Activated T-helper 17 cell treated with anti-CD3 and anti-CD28 coated beads, Interleukin-2, amount 50 U/mL, for 72 hours (primary cell): ENCODE measurements at regions not wholly inside any gene's neighbourhood (a gene's known extent, or its start where the extent isn't known, plus 50 kb on each side); places are given as distances from the start of the nearest gene placed in this dataset.

Source experiments
- ATAC-seq: fragments of 150-1000 bp; cut with Tn5 transposase; replicated peaks from 2 replicates; pipeline ENCODE4 v1.10.0; 2021; ENCODE audit warnings: mild to moderate bottlenecking, moderate library complexity
- H3K27ac Mint-ChIP-seq: one replicate; pipeline ENCODE4 v1.8.0; 2022; ENCODE audit warnings: mixed read lengths
- H3K27me3 Mint-ChIP-seq: one replicate; pipeline ENCODE4 v1.8.0; 2022; ENCODE audit warnings: mixed read lengths
- H3K36me3 Mint-ChIP-seq: one replicate; pipeline ENCODE4 v1.8.0; 2022; ENCODE audit warnings: low read depth, mild to moderate bottlenecking, mixed read lengths
- H3K4me1 Mint-ChIP-seq: one replicate; pipeline ENCODE4 v1.8.0; 2022; ENCODE audit warnings: mixed read lengths
- H3K4me3 Mint-ChIP-seq: one replicate; pipeline ENCODE4 v1.8.0; 2022; ENCODE audit warnings: mild to moderate bottlenecking, mixed read lengths
- H3K9me3 Mint-ChIP-seq: one replicate; pipeline ENCODE4 v1.8.0; 2022; ENCODE audit warnings: mixed read lengths

DNA sequence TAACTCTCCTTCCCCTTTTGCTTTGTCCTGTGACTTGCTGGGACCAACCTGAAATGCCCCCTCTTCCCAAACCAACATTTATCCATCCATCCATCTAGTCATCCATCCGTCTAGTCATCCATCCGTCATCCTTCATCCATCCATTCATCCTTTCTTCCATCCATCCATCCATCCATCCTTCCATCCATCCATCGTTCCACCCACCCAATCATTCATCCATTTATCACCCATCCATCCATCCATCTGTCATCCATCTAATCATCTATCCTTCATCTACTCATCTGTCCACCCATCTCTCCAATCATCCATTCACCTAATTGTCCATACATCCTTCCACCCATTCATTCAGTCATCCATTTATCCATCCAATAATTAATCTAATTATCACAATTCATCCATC, 92.7 kb downstream of the EDN3 start:
- no peak overlapping the region for H3K27ac Mint-ChIP-seq
- no peaks in the 10 kb centered on the region for H3K4me1 Mint-ChIP-seq
- H3K4me3 Mint-ChIP-seq = no peak overlapping the region
- no peaks in the 10 kb centered on the region for H3K36me3 Mint-ChIP-seq
- no peaks in the 10 kb centered on the region for H3K9me3 Mint-ChIP-seq
- H3K27me3 Mint-ChIP-seq = peaks cover 6% of the 10 kb centered on the region
- ATAC-seq = no peak

- Mint-ChIP-seq H3K27me3 (peaks cover 6% of the 10 kb centered on the region), H3K4me3 (no peak overlapping the region), H3K4me1 (no peaks in the 10 kb centered on the region), H3K9me3 (no peaks in the 10 kb centered on the region), H3K36me3 (no peaks in the 10 kb centered on the region), H3K27ac (no peak overlapping the region)
- ATAC-seq = no peak
These were observed 95.3 kb downstream of the EDN3 start for GRCh38 chr20:59395729-59396128.

DNA sequence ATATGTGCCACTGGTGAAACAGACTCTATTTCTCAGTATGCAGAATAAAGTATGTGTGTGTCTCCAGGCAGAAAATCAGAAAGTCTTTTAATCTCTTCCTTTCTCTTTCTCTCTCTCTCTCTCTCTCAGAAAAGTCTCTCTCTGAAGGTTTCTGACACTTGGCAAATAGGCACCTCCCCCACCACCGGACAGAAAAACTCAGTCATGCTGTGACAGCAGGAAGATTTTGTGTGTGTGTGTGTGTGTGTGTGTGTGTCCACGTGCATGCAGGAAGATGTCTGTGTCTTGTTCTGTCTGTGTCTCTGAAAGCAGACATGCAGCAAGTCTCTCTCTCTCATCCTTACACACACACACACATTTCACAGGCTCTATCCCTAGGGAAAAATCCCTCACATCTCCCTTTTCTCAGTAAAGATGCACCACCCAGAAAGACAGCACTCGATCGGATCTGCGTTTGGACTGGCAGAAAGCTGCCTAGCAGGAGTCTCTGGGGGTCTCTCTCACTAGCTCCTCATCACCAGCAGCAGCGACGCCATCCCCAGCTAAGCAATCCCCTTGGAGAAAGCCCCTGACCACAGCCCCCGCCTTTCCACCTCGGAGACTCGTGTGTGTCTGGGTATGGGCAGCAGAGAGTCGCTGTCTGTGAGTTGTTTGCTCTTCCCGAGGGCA, 98.3 kb downstream of the EDN3 start:
- Mint-ChIP-seq H3K4me3 (no peak overlapping the region), H3K27ac (no peak overlapping the region), H3K4me1 (no peaks in the 10 kb centered on the region), H3K36me3 (no peaks in the 10 kb centered on the region), H3K9me3 (no peaks in the 10 kb centered on the region), H3K27me3 (no peaks in the 10 kb centered on the region)
- no peak for ATAC-seq

- H3K4me3 Mint-ChIP-seq = no peak overlapping the region
- no peaks in the 10 kb centered on the region for H3K9me3 Mint-ChIP-seq
- no peaks in the 10 kb centered on the region for H3K36me3 Mint-ChIP-seq
- ATAC-seq = no peak
- H3K4me1 Mint-ChIP-seq = no peaks in the 10 kb centered on the region
- no peak overlapping the region for H3K27ac Mint-ChIP-seq
- no peaks in the 10 kb centered on the region for H3K27me3 Mint-ChIP-seq
These were observed 99.2 kb downstream of the EDN3 start for GRCh38 chr20:59399426-59400099.

GRCh38 chr20:59400708-59401107, 100.3 kb downstream of the EDN3 start:
- peak; percentile 77 for ATAC-seq
- no peak overlapping the region for H3K4me3 Mint-ChIP-seq
- H3K36me3 Mint-ChIP-seq = no peaks in the 10 kb centered on the region
- H3K27me3 Mint-ChIP-seq = peaks cover 5% of the 10 kb centered on the region
- no peak overlapping the region for H3K27ac Mint-ChIP-seq
- no peaks in the 10 kb centered on the region for H3K9me3 Mint-ChIP-seq
- no peaks in the 10 kb centered on the region for H3K4me1 Mint-ChIP-seq

DNA sequence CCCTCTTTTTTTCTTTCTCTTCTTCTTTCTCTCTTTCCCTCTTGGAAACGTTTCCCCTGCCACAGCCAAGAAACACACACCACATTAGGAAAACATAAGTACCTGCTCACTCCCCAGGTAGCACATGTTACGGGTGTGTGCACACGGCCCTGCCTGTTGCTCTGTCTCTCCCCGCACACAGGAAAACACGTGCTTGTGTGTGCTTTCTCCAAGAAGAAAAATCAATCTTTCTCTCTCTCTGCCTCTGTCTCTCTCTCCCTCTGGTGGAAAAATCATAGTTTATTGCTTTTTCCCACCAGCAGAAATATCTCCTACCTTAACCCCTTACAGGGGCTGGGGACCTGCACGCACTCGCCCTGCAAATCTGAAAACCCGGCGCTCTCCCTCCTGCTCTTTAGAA, 102.3 kb downstream of the EDN3 start:
- no peak overlapping the region for H3K4me3 Mint-ChIP-seq
- no peaks in the 10 kb centered on the region for H3K36me3 Mint-ChIP-seq
- no peaks in the 10 kb centered on the region for H3K4me1 Mint-ChIP-seq
- ATAC-seq = no peak
- H3K27me3 Mint-ChIP-seq = peaks cover 5% of the 10 kb centered on the region
- no peaks in the 10 kb centered on the region for H3K9me3 Mint-ChIP-seq
- no peak overlapping the region for H3K27ac Mint-ChIP-seq

- Mint-ChIP-seq H3K4me3 (no peak overlapping the region), H3K36me3 (no peaks in the 10 kb centered on the region)
These were observed 103.0 kb downstream of the EDN3 start for GRCh38 chr20:59403261-59403961.

GRCh38 chr20:59403962-59404314, 103.5 kb downstream of the EDN3 start:
- no peak overlapping the region for H3K27ac Mint-ChIP-seq
- no peaks in the 10 kb centered on the region for H3K36me3 Mint-ChIP-seq
- H3K4me1 Mint-ChIP-seq = no peaks in the 10 kb centered on the region
- ATAC-seq = no peak
- no peaks in the 10 kb centered on the region for H3K9me3 Mint-ChIP-seq
- no peak overlapping the region for H3K4me3 Mint-ChIP-seq
- peaks cover 5% of the 10 kb centered on the region for H3K27me3 Mint-ChIP-seq

More at GRCh38 chr20:59403261-59403961, 103.0 kb downstream of the EDN3 start:
- H3K4me1 Mint-ChIP-seq = no peaks in the 10 kb centered on the region
- no peak overlapping the region for H3K27ac Mint-ChIP-seq
- no peaks in the 10 kb centered on the region for H3K9me3 Mint-ChIP-seq
- ATAC-seq = peak; percentile 77
- peaks cover 5% of the 10 kb centered on the region for H3K27me3 Mint-ChIP-seq

DNA sequence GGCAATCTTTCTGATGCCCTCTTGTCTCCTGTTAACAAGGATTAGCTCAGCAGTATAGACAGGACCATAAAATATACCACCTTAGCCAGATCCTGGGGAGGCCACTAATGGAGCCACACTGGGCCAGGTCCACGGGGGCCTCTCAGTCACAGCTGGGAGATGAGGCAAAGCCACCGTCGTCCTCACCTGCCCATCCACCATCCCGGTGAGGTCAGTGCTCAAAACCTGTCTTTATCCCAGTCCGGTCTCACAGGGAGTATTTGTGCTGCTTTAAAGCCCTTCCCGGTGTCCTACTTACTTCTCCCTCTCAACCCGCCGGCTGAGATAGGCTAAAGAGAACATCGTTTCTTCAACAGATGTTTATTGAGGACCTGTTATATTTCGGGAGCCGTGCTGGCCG, 104.3 kb downstream of the EDN3 start:
- Mint-ChIP-seq H3K36me3 (no peaks in the 10 kb centered on the region), H3K27me3 (peaks cover 5% of the 10 kb centered on the region), H3K4me3 (no peak overlapping the region), H3K27ac (no peak overlapping the region), H3K9me3 (no peaks in the 10 kb centered on the region), H3K4me1 (no peaks in the 10 kb centered on the region)
- no peak for ATAC-seq

DNA sequence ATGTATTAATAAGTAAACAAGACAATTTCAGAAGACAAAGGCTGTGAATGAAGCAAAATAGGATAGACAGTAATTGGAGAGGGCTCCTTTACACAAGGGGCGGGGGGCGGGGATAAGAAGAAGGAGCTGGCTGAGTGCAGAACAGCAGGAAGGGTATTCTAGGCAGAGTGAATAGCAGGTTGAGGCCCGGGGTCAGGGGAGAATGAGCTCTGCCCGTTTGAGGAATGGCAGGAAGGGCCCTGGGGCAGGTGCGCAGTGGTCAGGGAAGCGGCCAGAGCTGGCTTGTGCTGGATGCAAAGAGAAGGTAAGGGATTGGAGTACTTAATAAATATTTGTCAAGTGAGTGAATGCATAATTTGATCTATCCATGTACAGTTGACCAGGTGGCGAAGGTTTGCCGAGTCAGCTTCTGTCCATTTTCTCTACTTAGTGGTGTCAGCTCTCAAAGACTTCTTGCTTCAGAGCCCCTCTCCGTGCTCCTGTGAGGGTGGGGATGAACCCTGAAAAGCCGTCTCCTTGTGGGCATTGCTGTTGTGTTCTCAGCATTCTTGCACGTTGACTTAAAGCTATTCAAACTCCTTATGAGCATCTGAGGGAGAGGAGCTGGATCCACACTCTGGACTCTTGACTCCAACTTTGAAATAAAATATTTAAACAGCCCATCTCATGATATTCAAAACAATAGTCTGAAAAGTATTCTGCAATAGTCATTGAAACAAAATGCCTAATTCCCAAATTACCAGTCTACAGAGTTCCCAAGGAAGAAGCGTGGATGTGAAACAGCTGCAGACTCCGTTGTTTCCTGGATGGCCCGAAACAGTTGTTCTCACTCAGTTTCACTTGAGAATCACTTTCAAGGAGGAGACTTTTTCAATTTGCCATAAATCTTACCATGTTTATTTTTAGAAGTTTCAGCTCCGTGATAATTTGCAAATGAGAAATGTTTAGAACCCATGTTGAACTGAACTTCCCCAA, 105.1 kb downstream of the EDN3 start:
- no peak overlapping the region for H3K27ac Mint-ChIP-seq
- ATAC-seq = no peak
- H3K36me3 Mint-ChIP-seq = no peaks in the 10 kb centered on the region
- H3K4me1 Mint-ChIP-seq = no peaks in the 10 kb centered on the region
- no peaks in the 10 kb centered on the region for H3K9me3 Mint-ChIP-seq
- peaks cover 5% of the 10 kb centered on the region for H3K27me3 Mint-ChIP-seq
- no peak overlapping the region for H3K4me3 Mint-ChIP-seq

DNA sequence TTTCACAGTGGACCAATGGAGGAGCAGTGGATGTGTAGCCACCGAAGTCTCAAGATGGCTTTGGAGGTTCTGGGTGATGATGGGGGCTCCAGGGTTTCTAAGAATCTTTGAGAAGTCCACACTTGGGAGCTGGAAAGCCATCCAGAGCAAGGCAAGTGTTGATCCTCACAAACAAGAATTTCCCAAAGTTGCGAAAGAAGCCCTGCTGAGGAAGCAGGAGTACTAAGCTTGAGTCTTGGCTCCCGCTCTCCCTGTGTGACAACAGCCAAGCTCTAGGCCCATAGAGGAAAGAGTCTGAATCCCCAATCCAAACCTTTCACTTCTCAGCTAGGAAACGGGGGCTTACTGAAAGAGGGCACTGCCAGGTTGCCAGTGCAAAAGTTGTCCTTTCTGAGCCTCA, 106.0 kb downstream of the EDN3 start:
- no peak for ATAC-seq
- Mint-ChIP-seq H3K27me3 (peaks cover 5% of the 10 kb centered on the region), H3K27ac (no peak overlapping the region), H3K4me3 (no peak overlapping the region), H3K4me1 (no peaks in the 10 kb centered on the region), H3K9me3 (no peaks in the 10 kb centered on the region), H3K36me3 (no peaks in the 10 kb centered on the region)

GRCh38 chr20:59411170-59411569, 110.8 kb downstream of the EDN3 start:
- H3K27me3 Mint-ChIP-seq = peaks cover 7% of the 10 kb centered on the region
- no peaks in the 10 kb centered on the region for H3K36me3 Mint-ChIP-seq
- no peak for ATAC-seq

GRCh38 chr20:59411589-59411988, 111.2 kb downstream of the EDN3 start:
- Mint-ChIP-seq H3K27me3 (peaks cover 7% of the 10 kb centered on the region), H3K27ac (no peak overlapping the region), H3K36me3 (no peaks in the 10 kb centered on the region), H3K4me1 (no peaks in the 10 kb centered on the region), H3K4me3 (no peak overlapping the region), H3K9me3 (no peaks in the 10 kb centered on the region)
- ATAC-seq = no peak

More at GRCh38 chr20:59411170-59411569, 110.8 kb downstream of the EDN3 start:
- Mint-ChIP-seq H3K4me1 (no peaks in the 10 kb centered on the region), H3K4me3 (no peak overlapping the region), H3K9me3 (no peaks in the 10 kb centered on the region), H3K27ac (no peak overlapping the region)

DNA sequence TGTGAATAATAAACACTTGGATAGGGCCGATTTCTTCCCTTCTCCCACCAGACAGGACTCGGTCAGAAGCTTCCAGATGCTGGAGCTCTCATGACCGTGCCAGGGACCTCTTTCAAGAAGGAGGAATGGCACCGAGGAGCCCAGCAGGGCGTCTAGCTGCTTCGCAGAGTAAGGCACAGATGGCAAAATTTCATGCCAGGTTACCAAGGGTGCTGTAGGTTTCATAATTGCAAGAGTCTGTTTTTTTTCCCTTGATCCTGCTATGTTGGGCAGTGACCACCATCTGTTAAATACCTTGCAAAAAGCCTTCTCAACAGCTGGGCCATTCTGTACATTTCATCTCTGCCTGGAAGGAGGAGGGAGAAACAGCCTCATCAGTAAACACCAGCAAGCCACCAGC, 111.8 kb downstream of the EDN3 start:
- H3K36me3 Mint-ChIP-seq = no peaks in the 10 kb centered on the region
- no peaks in the 10 kb centered on the region for H3K9me3 Mint-ChIP-seq
- no peak overlapping the region for H3K27ac Mint-ChIP-seq
- H3K27me3 Mint-ChIP-seq = peaks cover 7% of the 10 kb centered on the region
- no peak for ATAC-seq
- H3K4me3 Mint-ChIP-seq = no peak overlapping the region
- no peaks in the 10 kb centered on the region for H3K4me1 Mint-ChIP-seq
